ENCODE measurements at regions not wholly inside any gene's neighbourhood (a gene's known extent, or its start where the extent isn't known, plus 50 kb on each side); places are given as distances from the start of the nearest gene placed in this dataset.

- H3K27ac ChIP-seq, result no peak overlapping the region
- WGBS, 2 donors, result 19 to 60% methylated on average over 1 of the region's 1 CpG
- ATAC-seq (no peak), DNase-seq (no peak)
- intact Hi-C loops (cut with DNase I), result no loop called here
- no peaks in the 10 kb centered on the region for H3K4me1 ChIP-seq
- H3K9me3 ChIP-seq, result no peaks in the 10 kb centered on the region
- H3K27me3 ChIP-seq, result no peaks in the 10 kb centered on the region
- TF ChIP-seq, protein P1, sequence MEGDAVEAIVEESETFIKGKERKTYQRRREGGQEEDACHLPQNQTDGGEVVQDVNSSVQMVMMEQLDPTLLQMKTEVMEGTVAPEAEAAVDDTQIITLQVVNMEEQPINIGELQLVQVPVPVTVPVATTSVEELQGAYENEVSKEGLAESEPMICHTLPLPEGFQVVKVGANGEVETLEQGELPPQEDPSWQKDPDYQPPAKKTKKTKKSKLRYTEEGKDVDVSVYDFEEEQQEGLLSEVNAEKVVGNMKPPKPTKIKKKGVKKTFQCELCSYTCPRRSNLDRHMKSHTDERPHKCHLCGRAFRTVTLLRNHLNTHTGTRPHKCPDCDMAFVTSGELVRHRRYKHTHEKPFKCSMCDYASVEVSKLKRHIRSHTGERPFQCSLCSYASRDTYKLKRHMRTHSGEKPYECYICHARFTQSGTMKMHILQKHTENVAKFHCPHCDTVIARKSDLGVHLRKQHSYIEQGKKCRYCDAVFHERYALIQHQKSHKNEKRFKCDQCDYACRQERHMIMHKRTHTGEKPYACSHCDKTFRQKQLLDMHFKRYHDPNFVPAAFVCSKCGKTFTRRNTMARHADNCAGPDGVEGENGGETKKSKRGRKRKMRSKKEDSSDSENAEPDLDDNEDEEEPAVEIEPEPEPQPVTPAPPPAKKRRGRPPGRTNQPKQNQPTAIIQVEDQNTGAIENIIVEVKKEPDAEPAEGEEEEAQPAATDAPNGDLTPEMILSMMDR (IDR thresholded peaks at IDR 0.05), result no peak
- no peaks in the 10 kb centered on the region for H3K36me3 ChIP-seq (replicated peaks in 1 of 2; ENCODE audit: insufficient read depth in 1 of 2, low read depth in 2 of 2)
- no peak overlapping the region for H3K4me3 ChIP-seq
These were observed 1169.6 kb downstream of the EFNB2 start for GRCh38 chr13:105365831-105366230.

DNA sequence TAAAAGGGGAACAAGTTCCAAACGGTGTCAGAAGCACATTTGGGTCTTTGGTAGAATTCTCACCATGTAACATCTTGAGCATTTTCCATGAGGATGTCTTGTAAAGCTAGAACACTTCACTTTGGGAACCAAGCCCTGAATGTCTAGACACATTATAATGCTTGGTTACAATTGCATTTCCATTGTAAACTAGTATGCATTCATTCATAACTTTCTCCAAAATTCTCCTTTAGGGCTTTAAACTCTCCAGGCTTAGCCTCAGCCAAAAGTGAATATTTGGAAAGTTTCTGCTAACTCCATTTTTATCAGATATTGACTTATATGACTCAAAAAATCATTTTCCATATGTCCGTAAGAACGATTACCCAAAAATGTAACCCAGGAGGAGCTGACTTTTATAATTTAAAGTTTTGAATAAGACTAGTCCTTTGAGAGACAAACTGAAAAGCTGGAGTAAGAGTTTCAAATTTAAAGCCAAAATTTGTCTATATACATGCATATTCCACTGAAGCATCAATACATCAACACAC lies 1170.4 kb downstream of the EFNB2 start:
- Histone ChIP-seq H3K27me3 (no peaks in the 10 kb centered on the region), H3K4me3 (no peak overlapping the region), H3K36me3 (replicated peaks in 1 of 2; ENCODE audit: insufficient read depth in 1 of 2, low read depth in 2 of 2) (no peaks in the 10 kb centered on the region), H3K4me1 (no peaks in the 10 kb centered on the region), H3K27ac (no peak overlapping the region), H3K9me3 (no peaks in the 10 kb centered on the region)
- intact Hi-C loops (cut with DNase I), result no loop called here
- no peak for TF ChIP-seq POLR2A (IDR thresholded peaks at IDR 0.05)
- TF ChIP-seq, protein P1 (IDR thresholded peaks at IDR 0.05), result no peak
- 69 to 70% methylated on average over 3 of the region's 3 CpGs for WGBS, 2 donors
- no peak for DNase-seq
- ATAC-seq, result no peak

DNA sequence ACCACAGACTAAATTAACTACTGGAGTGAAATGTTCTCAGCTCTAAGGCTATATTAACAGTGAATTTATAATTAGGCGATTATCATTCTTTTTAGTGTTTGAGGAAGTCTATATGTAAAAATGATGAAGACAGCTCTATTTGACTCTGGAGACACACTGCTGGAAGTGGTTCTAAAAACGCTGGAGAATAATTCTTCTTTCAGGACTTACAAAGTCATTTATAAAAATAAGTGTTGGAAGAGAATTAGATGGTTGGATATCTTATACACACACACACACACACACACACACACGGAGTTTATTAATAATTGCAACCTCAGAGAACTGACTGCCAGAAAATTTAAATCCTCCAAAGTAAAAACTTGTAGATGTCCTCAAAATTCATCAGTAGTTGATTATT lies 1171.3 kb downstream of the EFNB2 start:
- ATAC-seq, result no peak
- no peaks in the 10 kb centered on the region for H3K9me3 ChIP-seq
- no peak overlapping the region for H3K27ac ChIP-seq
- 28 to 34% methylated on average over 3 of the region's 3 CpGs for WGBS, 2 donors
- no peaks in the 10 kb centered on the region for H3K4me1 ChIP-seq
- no peak overlapping the region for H3K4me3 ChIP-seq
- TF ChIP-seq, protein P1 (IDR thresholded peaks at IDR 0.05), result no peak
- no peak for TF ChIP-seq POLR2A (IDR thresholded peaks at IDR 0.05)
- intact Hi-C loops (cut with DNase I), result no loop called here
- no peaks in the 10 kb centered on the region for H3K36me3 ChIP-seq (replicated peaks in 1 of 2; ENCODE audit: insufficient read depth in 1 of 2, low read depth in 2 of 2)
- no peak for DNase-seq
- no peaks in the 10 kb centered on the region for H3K27me3 ChIP-seq

- TF ChIP-seq, protein P1 (IDR thresholded peaks at IDR 0.05), result no peak
- no peak for TF ChIP-seq POLR2A (IDR thresholded peaks at IDR 0.05)
- 11 to 14% methylated on average over 8 of the region's 8 CpGs for WGBS, 2 donors
- no peaks in the 10 kb centered on the region for H3K36me3 ChIP-seq (replicated peaks in 1 of 2; ENCODE audit: insufficient read depth in 1 of 2, low read depth in 2 of 2)
- DNase-seq (no peak), ATAC-seq (no peak)
- no peak overlapping the region for H3K4me3 ChIP-seq
- H3K27ac ChIP-seq, result no peak overlapping the region
- H3K4me1 ChIP-seq, result no peaks in the 10 kb centered on the region
- H3K9me3 ChIP-seq, result no peaks in the 10 kb centered on the region
- H3K27me3 ChIP-seq, result no peaks in the 10 kb centered on the region
- intact Hi-C loops (cut with DNase I), result no loop called here
These were observed 1171.9 kb downstream of the EFNB2 start for GRCh38 chr13:105363261-105364190.
